GM12878 (cell line): ENCODE measurements at regions not wholly inside any gene's neighbourhood (a gene's known extent, or its start where the extent isn't known, plus 50 kb on each side); places are given as distances from the start of the nearest gene placed in this dataset.

Source experiments
- ATAC-seq: fragments of 200-7000 bp; cut with Tn5 transposase; 3 replicates; pipeline ENCODE4 v1.9.1; 2020; ENCODE audit warnings: mild to moderate bottlenecking, moderate library complexity
- BruUV-seq: library from RNA; stranded (reverse); fragments of 400-500 nt; replicated peaks from 2 replicates; lab custom pipeline; 2021; lab: Mats Ljungman, UMichigan
- CTCF ChIA-PET: fragments of 300-600 bp; sonication (Branson Sonifier 250); formaldehyde crosslinking; extraction: SDS; loops from one replicate; lab custom pipeline; 2021; ENCODE audit warnings: inconsistent platforms; lab: Yijun Ruan, JAX
- POLR2A ChIA-PET: fragments of 350-600 bp; formaldehyde crosslinking; extraction: SDS; loops from one replicate; lab custom pipeline; 2021; ENCODE audit warnings: inconsistent platforms; lab: Charles Lee
- RAD21 ChIA-PET: fragments of 300-600 bp; sonication (Branson Sonifier 250); formaldehyde crosslinking; loops from one replicate; lab custom pipeline; 2023; ENCODE audit warnings: antibody characterized with exemption; ENCODE audit not compliant: unreplicated experiment; lab: Charles Lee
- SMC1A ChIA-PET: fragments of 300-600 bp; sonication (Branson Sonifier 250); formaldehyde crosslinking; loops from one replicate; lab custom pipeline; 2023; ENCODE audit not compliant: unreplicated experiment, uncharacterized antibody; lab: Charles Lee
- DNase-seq: peaks from one replicate; pipeline ENCODE4 v3.0.0-alpha.2; 2011; ENCODE audit warnings: low read depth, low spot score
- FAIRE-seq: peaks from 3 replicates; lab custom pipeline; 2011; peaks lifted over from hg19 to GRCh38; lab: Jason Lieb, UNC
- H2AFZ ChIP-seq: 2 replicates; pipeline ENCODE4 v1.6.0; 2011; ENCODE audit warnings: low read depth, low read length, control low read depth; ENCODE audit not compliant: control insufficient read depth
- H3K27ac ChIP-seq: 2 replicates; pipeline ENCODE4 v1.5.1; 2011; ENCODE audit warnings: control low read depth; ENCODE audit not compliant: control insufficient read depth, insufficient read depth
- H3K27me3 ChIP-seq, 2 experiments: replicated peaks in 1 of 2; 2 replicates each; pipeline versions ENCODE4 v1.6.0 to v1.6.1; 2011; ENCODE audit warnings: low read length in 1 of 2; ENCODE audit not compliant: control insufficient read depth in 2 of 2, insufficient read depth in 2 of 2
- H3K36me3 ChIP-seq, 2 experiments: 2 replicates each; pipeline ENCODE4 v1.5.1; 2011; ENCODE audit warnings: low read length in 1 of 2; ENCODE audit not compliant: control insufficient read depth in 2 of 2, insufficient read depth in 2 of 2
- H3K4me1 ChIP-seq: 2 replicates; pipeline ENCODE4 v1.6.1; 2011; ENCODE audit warnings: mild to moderate bottlenecking, low read length, moderate library complexity, mixed read lengths; ENCODE audit not compliant: control insufficient read depth, insufficient read depth
- H3K4me2 ChIP-seq: 2 replicates; pipeline ENCODE4 v1.6.0; 2011; ENCODE audit warnings: control low read depth; ENCODE audit not compliant: control insufficient read depth, insufficient read depth
- H3K4me3 ChIP-seq: fragments of 200-600 bp; sonication (generic); 2 replicates; pipeline ENCODE4 v1.5.1; 2016
- H3K79me2 ChIP-seq: 2 replicates; pipeline ENCODE4 v1.6.0; 2011; ENCODE audit warnings: low read length; ENCODE audit not compliant: control insufficient read depth, insufficient read depth
- H3K9ac ChIP-seq: 2 replicates; pipeline ENCODE4 v1.8.0; 2011; ENCODE audit warnings: low read length, control low read depth, mixed read lengths; ENCODE audit not compliant: control insufficient read depth, insufficient read depth
- H3K9me3 ChIP-seq: replicated peaks from 3 replicates; pipeline ENCODE4 v1.5.1; 2011; ENCODE audit warnings: mild to moderate bottlenecking, low read length; ENCODE audit not compliant: control insufficient read depth, insufficient read depth
- H4K20me1 ChIP-seq: 2 replicates; pipeline ENCODE4 v1.6.0; 2011; ENCODE audit not compliant: control insufficient read depth, insufficient read depth
- CBFB ChIP-seq: IDR thresholded peaks from 2 replicates; pipeline ENCODE4 v1.6.1; 2016; ENCODE audit warnings: antibody characterized with exemption, low read depth
- E2F8 ChIP-seq: fragments of 450-650 bp; IDR thresholded peaks from 2 replicates; pipeline ENCODE4 v1.6.1; 2018; ENCODE audit warnings: mild to moderate bottlenecking, low read depth, moderate library complexity; ENCODE audit not compliant: partially characterized antibody
- ELK1 ChIP-seq: IDR thresholded peaks from 2 replicates; pipeline ENCODE4 v1.6.1; 2012; ENCODE audit warnings: low read depth, low read length, improper control_type of control experiment
- ESRRA ChIP-seq: IDR thresholded peaks from 2 replicates; pipeline ENCODE4 v1.6.1; 2012; ENCODE audit warnings: mild to moderate bottlenecking, low read length, improper control_type of control experiment
- FOXK2 ChIP-seq: fragments of 450-650 bp; IDR thresholded peaks from 2 replicates; pipeline ENCODE4 v1.6.1; 2017; ENCODE audit warnings: mild to moderate bottlenecking, moderate library complexity
- KLF5 ChIP-seq: fragments of 450-650 bp; IDR thresholded peaks from 2 replicates; pipeline ENCODE4 v1.6.1; 2014; ENCODE audit warnings: mild to moderate bottlenecking; ENCODE audit not compliant: partially characterized antibody
- NR2C1 ChIP-seq: fragments of 450-650 bp; IDR thresholded peaks from 2 replicates; pipeline ENCODE4 v1.6.1; 2017; ENCODE audit warnings: antibody characterized with exemption, mild to moderate bottlenecking, moderate library complexity
- NR2F1 ChIP-seq: fragments of 450-650 bp; conservative IDR thresholded peaks from 2 replicates; pipeline ENCODE4 v1.6.1; 2017; ENCODE audit warnings: mild to moderate bottlenecking
- TBL1XR1 ChIP-seq: IDR thresholded peaks from 2 replicates; pipeline ENCODE4 v1.6.1; 2012; ENCODE audit warnings: low read depth, low read length, improper control_type of control experiment
- ZBTB40 ChIP-seq: fragments of 450-650 bp; IDR thresholded peaks from 2 replicates; pipeline ENCODE4 v1.6.1; 2016; ENCODE audit warnings: mild to moderate bottlenecking, moderate library complexity, borderline replicate concordance
- ZNF384 ChIP-seq: IDR thresholded peaks from 2 replicates; pipeline ENCODE4 v1.6.1; 2012; ENCODE audit warnings: low read depth, mild to moderate bottlenecking, low read length, improper control_type of control experiment, borderline replicate concordance
- WGBS: methylation state at CpG from one replicate; pipeline ENCODE4 v1.1.6; 2016; ENCODE audit warnings: low lambda C conversion rate; ENCODE audit not compliant: insufficient replicate concordance, insufficient coverage; ENCODE audit errors: missing lambda C conversion rate; 5-methylcytosine and 5-hydroxymethylcytosine counted together
- in situ Hi-C: fragments of 300-500 bp; cut with MboI; formaldehyde crosslinking; loops from 9 replicates; pipeline ENCODE4 v1.14.3; 2018; ENCODE audit warnings: mixed read lengths
- intact Hi-C: fragments of 100-400 bp; cut with micrococcal nuclease; formaldehyde crosslinking; loops from one replicate; pipeline ENCODE4 v1.14.2; 2022; ENCODE audit not compliant: unreplicated experiment

- in situ Hi-C loops (no loop called here), intact Hi-C loops (no loop called here)
- Histone ChIP-seq H3K9ac (no peak overlapping the region), H2AFZ (no peak overlapping the region), H3K4me1 (no peaks in the 10 kb centered on the region), H3K27me3 (no peaks in the 10 kb centered on the region), H4K20me1 (no peaks in the 10 kb centered on the region), H3K27ac (no peak overlapping the region), H3K9me3 (no peaks in the 10 kb centered on the region), H3K4me3 (no peak overlapping the region), H3K4me2 (no peak overlapping the region), H3K36me3 (no peaks in the 10 kb centered on the region), H3K79me2 (no peaks in the 10 kb centered on the region)
- 50% methylated on average over 2 of the region's 2 CpGs for WGBS
- POLR2A ChIA-PET = no interaction called here
- ATAC-seq = no peak
- no TSS peak for BruUV-seq
- DNase-seq = no peak
- CTCF ChIA-PET = no interaction called here
- no peak for FAIRE-seq
- RAD21 ChIA-PET = no interaction called here
- no peak for TF ChIP-seq ZBTB40
- TF ChIP-seq E2F8 = no peak
- no peak for TF ChIP-seq FOXK2
- no peak for TF ChIP-seq CBFB
- no peak for TF ChIP-seq ESRRA
- no peak for TF ChIP-seq TBL1XR1
- no peak for TF ChIP-seq NR2F1
- TF ChIP-seq KLF5 = no peak
- TF ChIP-seq ELK1 = no peak
- TF ChIP-seq ZNF384 = no peak
- no peak for TF ChIP-seq NR2C1
- SMC1A ChIA-PET = no interaction called here
Observed at GRCh38 chr4:38241541-38241940, 281.3 kb downstream of the PTTG2 start.
